ENCODE measurements at regions not wholly inside any gene's neighbourhood (a gene's known extent, or its start where the extent isn't known, plus 50 kb on each side); places are given as distances from the start of the nearest gene placed in this dataset.

- TF ChIP-seq EZH2 (IDR thresholded peaks at IDR 0.05; ENCODE audit: low read length, unreplicated experiment) (no peak), EZH2phosphoT487 (IDR thresholded peaks at IDR 0.05; ENCODE audit: borderline replicate concordance, low read length) (no peak), CTCF (conservative IDR thresholded peaks at IDR 0.05; ENCODE audit: low read depth, low read length) (no peak)
- Histone ChIP-seq H3K4me3 (ENCODE audit: low read length) (no peak overlapping the region), H3K9me2 (replicated peaks; ENCODE audit: low read length) (no peaks in the 10 kb centered on the region), H3K9ac (ENCODE audit: low read length) (no peak overlapping the region), H3K9me3 (ENCODE audit: low read length) (no peaks in the 10 kb centered on the region), H3K27ac (ENCODE audit: low read length) (no peak overlapping the region), H3K27me3 (ENCODE audit: low read length) (no peaks in the 10 kb centered on the region), H3K4me2 (ENCODE audit: low read length) (no peak overlapping the region), H3K79me2 (ENCODE audit: low read length) (no peaks in the 10 kb centered on the region), H3F3A (ENCODE audit: low read length, unreplicated experiment) (no peaks in the 10 kb centered on the region), H2AFZ (ENCODE audit: low read length) (no peak overlapping the region), H3K4me1 (ENCODE audit: insufficient read depth, low read length) (peaks cover 6% of the 10 kb centered on the region; the same call in 1 of the 2 replicates), H4K20me1 (ENCODE audit: low read length) (no peaks in the 10 kb centered on the region), H3K36me3 (ENCODE audit: low read depth, low read length) (no peaks in the 10 kb centered on the region)
- intact Hi-C loops (cut with micrococcal nuclease): no loop called here
- DNase-seq (no peak), ATAC-seq (no peak)
- ChIA-PET CTCF (no interaction called here), POLR2A (ENCODE audit: unreplicated experiment) (no interaction called here)
- no TSS peak for BruUV-seq (replicated peaks)
Measured at GRCh38 chr2:20537423-20538307, 90.8 kb downstream of the RHOB start.

DNA sequence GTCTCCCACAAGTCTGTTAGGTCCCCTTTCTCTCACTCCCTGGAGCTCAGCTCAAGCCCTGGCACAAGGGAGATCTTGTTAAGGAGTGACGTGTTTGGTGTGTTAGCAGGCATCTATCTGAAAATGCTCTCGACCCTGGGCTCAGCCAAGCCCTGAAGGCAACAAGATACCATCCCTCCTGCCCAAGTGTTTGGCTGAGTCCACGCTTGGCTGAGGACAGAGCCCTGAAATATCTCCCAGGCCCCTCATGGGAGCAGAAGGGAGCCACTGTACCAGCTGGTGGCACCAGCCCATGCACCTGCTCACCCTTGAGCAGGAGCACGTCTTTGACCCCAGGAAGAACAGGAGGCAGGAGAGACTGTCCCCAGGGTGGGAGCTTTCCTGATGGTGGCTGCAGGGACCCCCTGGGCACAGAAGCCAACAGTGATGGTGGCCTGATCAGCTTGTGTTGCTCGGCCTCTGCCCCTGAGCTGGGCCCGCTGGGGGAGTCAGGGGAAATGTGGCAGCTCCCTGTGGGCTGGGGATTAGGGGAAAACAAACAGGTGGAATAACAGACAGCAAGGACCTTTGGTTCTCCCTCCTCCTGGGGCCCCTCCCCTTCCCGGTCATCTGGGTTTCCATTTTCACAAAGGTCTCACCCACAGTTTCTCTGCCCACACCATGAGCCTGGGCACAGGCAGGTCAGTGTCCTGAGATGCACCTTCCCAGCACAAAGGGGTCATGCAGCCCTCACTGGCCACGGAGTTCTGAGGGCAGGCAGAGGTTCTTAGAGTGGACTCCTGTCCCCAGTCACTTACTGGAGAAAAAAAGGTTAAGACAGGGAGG, 91.6 kb downstream of the RHOB start:
- Histone ChIP-seq H3K79me2 (ENCODE audit: low read length) (no peaks in the 10 kb centered on the region), H3K9me3 (ENCODE audit: low read length) (no peaks in the 10 kb centered on the region), H3K27ac (ENCODE audit: low read length) (no peak overlapping the region), H3K9ac (ENCODE audit: low read length) (no peak overlapping the region), H3F3A (ENCODE audit: low read length, unreplicated experiment) (no peaks in the 10 kb centered on the region), H4K20me1 (ENCODE audit: low read length) (no peaks in the 10 kb centered on the region), H3K4me1 (ENCODE audit: insufficient read depth, low read length) (peaks cover 6% of the 10 kb centered on the region; the same call in 1 of the 2 replicates), H3K27me3 (ENCODE audit: low read length) (no peaks in the 10 kb centered on the region), H3K4me3 (ENCODE audit: low read length) (no peak overlapping the region), H2AFZ (ENCODE audit: low read length) (no peak overlapping the region), H3K9me2 (replicated peaks; ENCODE audit: low read length) (no peaks in the 10 kb centered on the region), H3K36me3 (ENCODE audit: low read depth, low read length) (no peaks in the 10 kb centered on the region), H3K4me2 (ENCODE audit: low read length) (no peak overlapping the region)
- CTCF ChIA-PET: no interaction called here
- POLR2A ChIA-PET (ENCODE audit: unreplicated experiment): no interaction called here
- TF ChIP-seq EZH2phosphoT487 (IDR thresholded peaks at IDR 0.05; ENCODE audit: borderline replicate concordance, low read length) (no peak), EZH2 (IDR thresholded peaks at IDR 0.05; ENCODE audit: low read length, unreplicated experiment) (no peak), CTCF (conservative IDR thresholded peaks at IDR 0.05; ENCODE audit: low read depth, low read length) (no peak)
- DNase-seq: no peak
- no peak for ATAC-seq
- intact Hi-C loops (cut with micrococcal nuclease): no loop called here
- BruUV-seq (replicated peaks): no TSS peak

Measured in PC-3 (cell line).